GM12878 (cell line): ENCODE measurements at regions not wholly inside any gene's neighbourhood (a gene's known extent, or its start where the extent isn't known, plus 50 kb on each side); places are given as distances from the start of the nearest gene placed in this dataset.

ENCODE experiments used
- ATAC-seq: fragments of 200-7000 bp; cut with Tn5 transposase; 3 replicates; pipeline ENCODE4 v1.9.1; 2020; ENCODE audit warnings: mild to moderate bottlenecking, moderate library complexity
- BruUV-seq: library from RNA; stranded (reverse); fragments of 400-500 nt; replicated peaks from 2 replicates; lab custom pipeline; 2021; lab: Mats Ljungman, UMichigan
- CTCF ChIA-PET: fragments of 300-600 bp; sonication (Branson Sonifier 250); formaldehyde crosslinking; extraction: SDS; loops from one replicate; lab custom pipeline; 2021; ENCODE audit warnings: inconsistent platforms; lab: Yijun Ruan, JAX
- POLR2A ChIA-PET: fragments of 350-600 bp; formaldehyde crosslinking; extraction: SDS; loops from one replicate; lab custom pipeline; 2021; ENCODE audit warnings: inconsistent platforms; lab: Charles Lee
- RAD21 ChIA-PET: fragments of 300-600 bp; sonication (Branson Sonifier 250); formaldehyde crosslinking; loops from one replicate; lab custom pipeline; 2023; ENCODE audit warnings: antibody characterized with exemption; ENCODE audit not compliant: unreplicated experiment; lab: Charles Lee
- SMC1A ChIA-PET: fragments of 300-600 bp; sonication (Branson Sonifier 250); formaldehyde crosslinking; loops from one replicate; lab custom pipeline; 2023; ENCODE audit not compliant: unreplicated experiment, uncharacterized antibody; lab: Charles Lee
- DNase-seq: peaks from one replicate; pipeline ENCODE4 v3.0.0-alpha.2; 2011; ENCODE audit warnings: low read depth, low spot score
- FAIRE-seq: peaks from 3 replicates; lab custom pipeline; 2011; peaks lifted over from hg19 to GRCh38; lab: Jason Lieb, UNC
- H2AFZ ChIP-seq: 2 replicates; pipeline ENCODE4 v1.6.0; 2011; ENCODE audit warnings: low read depth, low read length, control low read depth; ENCODE audit not compliant: control insufficient read depth
- H3K27ac ChIP-seq: 2 replicates; pipeline ENCODE4 v1.5.1; 2011; ENCODE audit warnings: control low read depth; ENCODE audit not compliant: control insufficient read depth, insufficient read depth
- H3K27me3 ChIP-seq, 2 experiments: replicated peaks in 1 of 2; 2 replicates each; pipeline versions ENCODE4 v1.6.0 to v1.6.1; 2011; ENCODE audit warnings: low read length in 1 of 2; ENCODE audit not compliant: control insufficient read depth in 2 of 2, insufficient read depth in 2 of 2
- H3K36me3 ChIP-seq, 2 experiments: 2 replicates each; pipeline ENCODE4 v1.5.1; 2011; ENCODE audit warnings: low read length in 1 of 2; ENCODE audit not compliant: control insufficient read depth in 2 of 2, insufficient read depth in 2 of 2
- H3K4me1 ChIP-seq: 2 replicates; pipeline ENCODE4 v1.6.1; 2011; ENCODE audit warnings: mild to moderate bottlenecking, low read length, moderate library complexity, mixed read lengths; ENCODE audit not compliant: control insufficient read depth, insufficient read depth
- H3K4me2 ChIP-seq: 2 replicates; pipeline ENCODE4 v1.6.0; 2011; ENCODE audit warnings: control low read depth; ENCODE audit not compliant: control insufficient read depth, insufficient read depth
- H3K4me3 ChIP-seq: fragments of 200-600 bp; sonication (generic); 2 replicates; pipeline ENCODE4 v1.5.1; 2016
- H3K79me2 ChIP-seq: 2 replicates; pipeline ENCODE4 v1.6.0; 2011; ENCODE audit warnings: low read length; ENCODE audit not compliant: control insufficient read depth, insufficient read depth
- H3K9ac ChIP-seq: 2 replicates; pipeline ENCODE4 v1.8.0; 2011; ENCODE audit warnings: low read length, control low read depth, mixed read lengths; ENCODE audit not compliant: control insufficient read depth, insufficient read depth
- H3K9me3 ChIP-seq: replicated peaks from 3 replicates; pipeline ENCODE4 v1.5.1; 2011; ENCODE audit warnings: mild to moderate bottlenecking, low read length; ENCODE audit not compliant: control insufficient read depth, insufficient read depth
- H4K20me1 ChIP-seq: 2 replicates; pipeline ENCODE4 v1.6.0; 2011; ENCODE audit not compliant: control insufficient read depth, insufficient read depth
- BMI1 ChIP-seq: fragments of 450-650 bp; IDR thresholded peaks from 2 replicates; pipeline ENCODE4 v1.6.1; 2016; ENCODE audit warnings: mild to moderate bottlenecking, moderate library complexity, borderline replicate concordance
- CBX3 ChIP-seq: fragments of 200-600 bp; sonication (generic); IDR thresholded peaks from 2 replicates; pipeline ENCODE4 v1.6.1; 2016; ENCODE audit warnings: low read depth, borderline replicate concordance
- CHD4 ChIP-seq: fragments of 200-600 bp; sonication (generic); IDR thresholded peaks from 2 replicates; pipeline ENCODE4 v1.6.1; 2016; ENCODE audit warnings: mild to moderate bottlenecking
- CREB1 ChIP-seq: IDR thresholded peaks from 2 replicates; pipeline ENCODE4 v1.6.1; 2012; ENCODE audit warnings: low read depth, mild to moderate bottlenecking, inconsistent platforms
- FOXK2 ChIP-seq: fragments of 450-650 bp; IDR thresholded peaks from 2 replicates; pipeline ENCODE4 v1.6.1; 2017; ENCODE audit warnings: mild to moderate bottlenecking, moderate library complexity
- FOXM1 ChIP-seq: IDR thresholded peaks from 2 replicates; pipeline ENCODE4 v1.6.1; 2012; ENCODE audit warnings: low read depth, mild to moderate bottlenecking, inconsistent platforms, low read length, moderate library complexity
- HDAC2 ChIP-seq: fragments of 200-600 bp; sonication (generic); IDR thresholded peaks from 2 replicates; pipeline ENCODE4 v1.6.1; 2017
- IRF4 ChIP-seq: IDR thresholded peaks from 2 replicates; pipeline ENCODE4 v1.6.1; 2011; ENCODE audit warnings: low read depth, low read length
- MXI1 ChIP-seq: fragments of 150-350 bp; IDR thresholded peaks from 2 replicates; pipeline ENCODE4 v1.6.1; 2011; ENCODE audit warnings: low read depth, mild to moderate bottlenecking, inconsistent platforms, low read length, improper control_type of control experiment
- SMC3 ChIP-seq: IDR thresholded peaks from 2 replicates; pipeline ENCODE4 v1.6.1; 2011; ENCODE audit warnings: low read length, improper control_type of control experiment, borderline replicate concordance
- WRNIP1 ChIP-seq: IDR thresholded peaks from 2 replicates; pipeline ENCODE4 v1.6.1; 2011; ENCODE audit warnings: low read depth, low read length, improper control_type of control experiment, borderline replicate concordance
- ZBED1 ChIP-seq: IDR thresholded peaks from 2 replicates; pipeline ENCODE4 v1.6.1; 2016; ENCODE audit warnings: borderline replicate concordance
- WGBS: methylation state at CpG from one replicate; pipeline ENCODE4 v1.1.6; 2016; ENCODE audit warnings: low lambda C conversion rate; ENCODE audit not compliant: insufficient replicate concordance, insufficient coverage; ENCODE audit errors: missing lambda C conversion rate; 5-methylcytosine and 5-hydroxymethylcytosine counted together
- in situ Hi-C: fragments of 300-500 bp; cut with MboI; formaldehyde crosslinking; loops from 9 replicates; pipeline ENCODE4 v1.14.3; 2018; ENCODE audit warnings: mixed read lengths
- intact Hi-C: fragments of 100-400 bp; cut with micrococcal nuclease; formaldehyde crosslinking; loops from one replicate; pipeline ENCODE4 v1.14.2; 2022; ENCODE audit not compliant: unreplicated experiment
- TF ChIP-seq, protein P1 (sequence below): fragments of 450-650 bp; formaldehyde crosslinking; IDR thresholded peaks from 2 replicates; pipeline ENCODE4 v1.4.0; 2020; ENCODE audit warnings: mild to moderate bottlenecking, moderate library complexity
- TF ChIP-seq, protein P2 (sequence below), 3 experiments: IDR thresholded peaks in 2 of 3; conservative IDR thresholded peaks in 1 of 3; 2 replicates each; pipeline ENCODE4 v1.5.1; 2011; ENCODE audit warnings: low read depth in 3 of 3, low read length in 3 of 3, mild to moderate bottlenecking in 3 of 3, control low read depth in 2 of 3, moderate library complexity in 2 of 3, inconsistent platforms in 1 of 3, mixed read lengths in 1 of 3; ENCODE audit not compliant: control insufficient read depth in 2 of 3, insufficient read depth in 1 of 3; ENCODE audit errors: extremely low read depth in 1 of 3

DNA sequence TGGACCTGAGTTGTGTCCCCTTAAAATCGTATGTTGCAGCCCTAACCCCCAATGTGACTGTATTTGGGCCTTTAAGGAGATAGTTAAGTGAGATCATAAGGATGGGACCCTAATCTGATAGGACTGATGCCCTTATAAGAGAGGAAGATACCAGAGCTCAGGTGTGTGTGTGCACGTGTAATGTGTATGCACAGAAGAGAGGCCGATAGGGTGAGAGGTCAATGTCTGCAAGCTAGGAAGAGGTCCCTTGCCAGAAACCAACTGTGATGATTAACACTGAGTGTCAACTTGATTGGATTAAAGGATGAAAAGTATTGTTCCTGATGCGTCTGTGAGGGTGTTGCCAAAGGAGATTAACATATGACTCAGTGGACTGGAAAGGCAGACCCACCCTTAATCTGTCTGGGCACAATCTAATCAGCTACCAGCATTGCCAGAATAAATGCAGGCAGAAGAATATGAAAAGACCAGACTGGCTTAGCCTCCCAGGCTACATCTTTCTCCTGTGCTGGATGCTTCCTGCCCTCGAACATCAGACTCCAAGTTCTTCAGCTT, 299.8 kb downstream of the LRFN2 start:
- Histone ChIP-seq H2AFZ (no peak overlapping the region), H3K9ac (no peak overlapping the region), H3K9me3 (no peaks in the 10 kb centered on the region), H4K20me1 (no peaks in the 10 kb centered on the region), H3K4me2 (no peak overlapping the region)
- in situ Hi-C loops, result no loop called here
- RAD21 ChIA-PET, result interaction anchor here (1.5 kb wide), 1 partner anchor 35 kb away, joined by 5 read pairs; no protein-coding TSS in a partner anchor
- intact Hi-C loops, result no loop called here
- TF ChIP-seq CBX3, result no peak
- TF ChIP-seq, protein P1, sequence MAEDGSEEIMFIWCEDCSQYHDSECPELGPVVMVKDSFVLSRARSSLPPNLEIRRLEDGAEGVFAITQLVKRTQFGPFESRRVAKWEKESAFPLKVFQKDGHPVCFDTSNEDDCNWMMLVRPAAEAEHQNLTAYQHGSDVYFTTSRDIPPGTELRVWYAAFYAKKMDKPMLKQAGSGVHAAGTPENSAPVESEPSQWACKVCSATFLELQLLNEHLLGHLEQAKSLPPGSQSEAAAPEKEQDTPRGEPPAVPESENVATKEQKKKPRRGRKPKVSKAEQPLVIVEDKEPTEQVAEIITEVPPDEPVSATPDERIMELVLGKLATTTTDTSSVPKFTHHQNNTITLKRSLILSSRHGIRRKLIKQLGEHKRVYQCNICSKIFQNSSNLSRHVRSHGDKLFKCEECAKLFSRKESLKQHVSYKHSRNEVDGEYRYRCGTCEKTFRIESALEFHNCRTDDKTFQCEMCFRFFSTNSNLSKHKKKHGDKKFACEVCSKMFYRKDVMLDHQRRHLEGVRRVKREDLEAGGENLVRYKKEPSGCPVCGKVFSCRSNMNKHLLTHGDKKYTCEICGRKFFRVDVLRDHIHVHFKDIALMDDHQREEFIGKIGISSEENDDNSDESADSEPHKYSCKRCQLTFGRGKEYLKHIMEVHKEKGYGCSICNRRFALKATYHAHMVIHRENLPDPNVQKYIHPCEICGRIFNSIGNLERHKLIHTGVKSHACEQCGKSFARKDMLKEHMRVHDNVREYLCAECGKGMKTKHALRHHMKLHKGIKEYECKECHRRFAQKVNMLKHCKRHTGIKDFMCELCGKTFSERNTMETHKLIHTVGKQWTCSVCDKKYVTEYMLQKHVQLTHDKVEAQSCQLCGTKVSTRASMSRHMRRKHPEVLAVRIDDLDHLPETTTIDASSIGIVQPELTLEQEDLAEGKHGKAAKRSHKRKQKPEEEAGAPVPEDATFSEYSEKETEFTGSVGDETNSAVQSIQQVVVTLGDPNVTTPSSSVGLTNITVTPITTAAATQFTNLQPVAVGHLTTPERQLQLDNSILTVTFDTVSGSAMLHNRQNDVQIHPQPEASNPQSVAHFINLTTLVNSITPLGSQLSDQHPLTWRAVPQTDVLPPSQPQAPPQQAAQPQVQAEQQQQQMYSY, result no peak
- no peak for TF ChIP-seq HDAC2
- TF ChIP-seq CHD4, result no peak
- no peak for TF ChIP-seq MXI1
- no peak for TF ChIP-seq CREB1
- TF ChIP-seq ZBED1, result no peak
- TF ChIP-seq FOXK2, result no peak
- TF ChIP-seq SMC3, result no peak
- TF ChIP-seq, protein P2, sequence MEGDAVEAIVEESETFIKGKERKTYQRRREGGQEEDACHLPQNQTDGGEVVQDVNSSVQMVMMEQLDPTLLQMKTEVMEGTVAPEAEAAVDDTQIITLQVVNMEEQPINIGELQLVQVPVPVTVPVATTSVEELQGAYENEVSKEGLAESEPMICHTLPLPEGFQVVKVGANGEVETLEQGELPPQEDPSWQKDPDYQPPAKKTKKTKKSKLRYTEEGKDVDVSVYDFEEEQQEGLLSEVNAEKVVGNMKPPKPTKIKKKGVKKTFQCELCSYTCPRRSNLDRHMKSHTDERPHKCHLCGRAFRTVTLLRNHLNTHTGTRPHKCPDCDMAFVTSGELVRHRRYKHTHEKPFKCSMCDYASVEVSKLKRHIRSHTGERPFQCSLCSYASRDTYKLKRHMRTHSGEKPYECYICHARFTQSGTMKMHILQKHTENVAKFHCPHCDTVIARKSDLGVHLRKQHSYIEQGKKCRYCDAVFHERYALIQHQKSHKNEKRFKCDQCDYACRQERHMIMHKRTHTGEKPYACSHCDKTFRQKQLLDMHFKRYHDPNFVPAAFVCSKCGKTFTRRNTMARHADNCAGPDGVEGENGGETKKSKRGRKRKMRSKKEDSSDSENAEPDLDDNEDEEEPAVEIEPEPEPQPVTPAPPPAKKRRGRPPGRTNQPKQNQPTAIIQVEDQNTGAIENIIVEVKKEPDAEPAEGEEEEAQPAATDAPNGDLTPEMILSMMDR (IDR thresholded peaks at IDR 0.05 in 2 of 3, conservative IDR thresholded peaks at IDR 0.05 in 1 of 3; ENCODE audit: control insufficient read depth in 2 of 3, extremely low read depth in 1 of 3, insufficient read depth in 1 of 3, low read depth in 3 of 3, low read length in 3 of 3), result no peak
- TF ChIP-seq WRNIP1, result no peak
- TF ChIP-seq BMI1, result no peak
- no peak for TF ChIP-seq IRF4
- no peak for TF ChIP-seq FOXM1
- TF ChIP-seq, all 136 proteins: peak for 0
- FAIRE-seq, result no peak
- ATAC-seq, result no peak
- no TSS peak for BruUV-seq
- CTCF ChIA-PET, result no interaction called here
- Histone ChIP-seq H3K27me3 (peaks cover 0 to 5% of the 10 kb centered on the region in 2 experiments; a peak in 2 of 4 replicates), H3K27ac (no peak overlapping the region), H3K4me1 (no peaks in the 10 kb centered on the region), H3K36me3 (no peaks in the 10 kb centered on the region), H3K79me2 (no peaks in the 10 kb centered on the region), H3K4me3 (no peak overlapping the region)
- DNase-seq, result no peak
- 7% methylated on average over 5 of the region's 5 CpGs for WGBS
- SMC1A ChIA-PET, result interaction anchor here (0.6 to 1.3 kb wide), 2 partner anchors 35 to 40 kb away, joined by 3 read pairs; no protein-coding TSS in a partner anchor
- POLR2A ChIA-PET, result no interaction called here
